HEK293 (cell line): ENCODE measurements at regions not wholly inside any gene's neighbourhood (a gene's known extent, or its start where the extent isn't known, plus 50 kb on each side); places are given as distances from the start of the nearest gene placed in this dataset.

ENCODE experiments used
- CTCF ChIA-PET: fragments of 350-600 bp; formaldehyde crosslinking; extraction: SDS; loops from one replicate; lab custom pipeline; 2021; ENCODE audit warnings: antibody characterized with exemption; lab: Yijun Ruan, JAX
- POLR2A ChIA-PET: fragments of 300-600 bp; formaldehyde crosslinking; extraction: SDS; loops from one replicate; lab custom pipeline; 2020; ENCODE audit warnings: antibody characterized with exemption, inconsistent platforms; lab: Yijun Ruan, JAX
- H3K27ac ChIP-seq: fragments of 200-500 bp; sonication (Bioruptor generic); 2 replicates; pipeline ENCODE4 v1.5.1; 2014; ENCODE audit warnings: low read depth, low read length, control low read depth, inconsistent platforms; ENCODE audit errors: extremely low read depth
- H3K36me3 ChIP-seq, 2 experiments: fragments of 200-500 bp in 1 of 2; sonication (Bioruptor generic) in 1 of 2; 1 replicate in 1 of 2; 2 replicates in 1 of 2; pipeline ENCODE4 v1.5.1; 2014 to 2017; ENCODE audit warnings: inconsistent platforms in 2 of 2, low read length in 2 of 2; ENCODE audit not compliant: control insufficient read depth in 2 of 2, insufficient read depth in 1 of 2
- H3K4me1 ChIP-seq: fragments of 200-500 bp; sonication (Bioruptor generic); 2 replicates; pipeline ENCODE4 v1.5.1; 2014; ENCODE audit warnings: mild to moderate bottlenecking, low read length, inconsistent platforms; ENCODE audit not compliant: control insufficient read depth, insufficient read depth
- H3K4me3 ChIP-seq: 2 replicates; pipeline ENCODE4 v1.5.1; 2011; ENCODE audit warnings: low read depth, mild to moderate bottlenecking, control low read depth, low read length, moderate library complexity
- H3K9me3 ChIP-seq: fragments of 200-500 bp; sonication (Bioruptor generic); 2 replicates; pipeline ENCODE4 v1.5.1; 2014; ENCODE audit warnings: low read depth, low read length, inconsistent platforms; ENCODE audit not compliant: control insufficient read depth, insufficient read depth
- FEZF1 ChIP-seq: fragments of 450-650 bp; formaldehyde crosslinking; IDR thresholded peaks from 2 replicates; pipeline ENCODE4 v1.5.1; 2016; ENCODE audit warnings: missing biosample characterization, missing genetic modification characterization
- HOXA7 ChIP-seq: sonication (generic); formaldehyde crosslinking; IDR thresholded peaks from 2 replicates; pipeline ENCODE4 v1.8.1; 2022; ENCODE audit warnings: missing genetic modification reagents, borderline replicate concordance
- HOXC10 ChIP-seq: sonication (generic); formaldehyde crosslinking; IDR thresholded peaks from 2 replicates; pipeline ENCODE4 v1.8.1; 2023; ENCODE audit warnings: mild to moderate bottlenecking, missing genetic modification reagents
- PRDM6 ChIP-seq: fragments of 450-650 bp; formaldehyde crosslinking; IDR thresholded peaks from 2 replicates; pipeline ENCODE4 v1.5.1; 2017; ENCODE audit warnings: missing biosample characterization, missing genetic modification characterization
- SP3 ChIP-seq: fragments of 450-650 bp; formaldehyde crosslinking; IDR thresholded peaks from 2 replicates; pipeline ENCODE4 v1.5.1; 2016; ENCODE audit warnings: missing biosample characterization, missing genetic modification characterization
- ZFHX2 ChIP-seq: fragments of 450-650 bp; formaldehyde crosslinking; conservative IDR thresholded peaks from 2 replicates; pipeline ENCODE4 v1.5.1; 2016; ENCODE audit warnings: missing biosample characterization, missing genetic modification characterization
- ZNF121 ChIP-seq: fragments of 450-650 bp; formaldehyde crosslinking; IDR thresholded peaks from 2 replicates; pipeline ENCODE4 v1.5.1; 2016; ENCODE audit warnings: missing biosample characterization, missing genetic modification characterization
- ZNF302 ChIP-seq: fragments of 450-650 bp; formaldehyde crosslinking; IDR thresholded peaks from 2 replicates; pipeline ENCODE4 v1.5.1; 2016; ENCODE audit warnings: missing biosample characterization, missing genetic modification characterization, low read depth
- ZNF391 ChIP-seq: fragments of 450-650 bp; formaldehyde crosslinking; IDR thresholded peaks from 2 replicates; pipeline ENCODE4 v1.5.1; 2016; ENCODE audit warnings: low read depth, missing biosample characterization, missing genetic modification characterization, borderline replicate concordance
- ZNF416 ChIP-seq: fragments of 450-650 bp; formaldehyde crosslinking; IDR thresholded peaks from 2 replicates; pipeline ENCODE4 v1.5.1; 2016; ENCODE audit warnings: missing biosample characterization, missing genetic modification characterization
- ZNF426 ChIP-seq: fragments of 450-650 bp; formaldehyde crosslinking; IDR thresholded peaks from 2 replicates; pipeline ENCODE4 v1.5.1; 2017; ENCODE audit warnings: missing biosample characterization, missing genetic modification characterization, mild to moderate bottlenecking, inconsistent platforms, moderate library complexity
- ZNF529 ChIP-seq: fragments of 450-650 bp; formaldehyde crosslinking; IDR thresholded peaks from 2 replicates; pipeline ENCODE4 v1.5.1; 2017; ENCODE audit warnings: missing genetic modification characterization, missing biosample characterization; ENCODE audit not compliant: insufficient replicate concordance
- ZNF549 ChIP-seq: fragments of 450-650 bp; IDR thresholded peaks from 2 replicates; pipeline ENCODE4 v1.5.1; 2018; ENCODE audit warnings: missing biosample characterization, missing genetic modification characterization, mild to moderate bottlenecking, inconsistent platforms, moderate library complexity
- ZNF76 ChIP-seq: fragments of 450-650 bp; formaldehyde crosslinking; IDR thresholded peaks from 2 replicates; pipeline ENCODE4; 2016; ENCODE audit warnings: low read depth, missing biosample characterization, missing genetic modification characterization, borderline replicate concordance
- ZNF768 ChIP-seq: fragments of 450-650 bp; formaldehyde crosslinking; IDR thresholded peaks from 2 replicates; pipeline ENCODE4 v1.5.1; 2018; ENCODE audit warnings: missing biosample characterization, mild to moderate bottlenecking, missing genetic modification characterization
- ZNF843 ChIP-seq: fragments of 450-650 bp; formaldehyde crosslinking; IDR thresholded peaks from 2 replicates; pipeline ENCODE4 v1.5.1; 2016; ENCODE audit warnings: missing biosample characterization, missing genetic modification characterization
- ZSCAN23 ChIP-seq: fragments of 450-650 bp; formaldehyde crosslinking; IDR thresholded peaks from 2 replicates; pipeline ENCODE4 v1.5.1; 2016; ENCODE audit warnings: missing biosample characterization, missing genetic modification characterization
- TF ChIP-seq, protein P1 (sequence below): sonication (generic); formaldehyde crosslinking; IDR thresholded peaks from 2 replicates; pipeline ENCODE4 v1.8.1; 2022; ENCODE audit warnings: mild to moderate bottlenecking, moderate library complexity, missing genetic modification reagents
- TF ChIP-seq, protein P2 (sequence below): fragments of 450-650 bp; formaldehyde crosslinking; IDR thresholded peaks from 2 replicates; pipeline ENCODE4 v1.5.1; 2016; ENCODE audit warnings: missing biosample characterization, missing genetic modification characterization

DNA sequence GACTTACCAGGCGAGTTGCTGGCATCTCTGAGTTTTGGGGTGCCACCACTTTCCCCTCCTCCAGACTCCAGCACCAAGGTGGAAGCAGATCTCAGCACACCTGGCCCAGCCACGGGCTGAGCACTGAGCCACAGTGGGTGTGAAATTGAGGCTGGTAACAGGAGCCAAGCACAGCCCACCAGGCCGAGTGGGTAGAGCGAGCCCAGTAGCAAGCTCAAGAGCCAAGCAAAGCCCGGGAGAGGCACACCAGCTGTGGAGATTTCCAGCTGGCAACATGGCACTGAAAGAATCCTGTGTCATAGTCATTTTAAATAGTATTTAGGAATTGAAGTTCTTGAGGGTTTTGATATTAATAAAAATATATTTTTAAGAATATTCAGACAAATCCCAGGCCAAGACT, 596.2 kb upstream of the TMEM132C start:
- POLR2A ChIA-PET: no interaction called here
- CTCF ChIA-PET: no interaction called here
- Histone ChIP-seq H3K4me1 (no peaks in the 10 kb centered on the region), H3K4me3 (no peak overlapping the region), H3K27ac (no peak overlapping the region), H3K9me3 (no peaks in the 10 kb centered on the region), H3K36me3 (no peaks in the 10 kb centered on the region)
- no peak for TF ChIP-seq ZNF426
- TF ChIP-seq, protein P1, sequence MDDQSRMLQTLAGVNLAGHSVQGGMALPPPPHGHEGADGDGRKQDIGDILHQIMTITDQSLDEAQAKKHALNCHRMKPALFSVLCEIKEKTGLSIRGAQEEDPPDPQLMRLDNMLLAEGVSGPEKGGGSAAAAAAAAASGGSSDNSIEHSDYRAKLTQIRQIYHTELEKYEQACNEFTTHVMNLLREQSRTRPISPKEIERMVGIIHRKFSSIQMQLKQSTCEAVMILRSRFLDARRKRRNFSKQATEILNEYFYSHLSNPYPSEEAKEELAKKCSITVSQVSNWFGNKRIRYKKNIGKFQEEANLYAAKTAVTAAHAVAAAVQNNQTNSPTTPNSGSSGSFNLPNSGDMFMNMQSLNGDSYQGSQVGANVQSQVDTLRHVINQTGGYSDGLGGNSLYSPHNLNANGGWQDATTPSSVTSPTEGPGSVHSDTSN (CRISPR knock-in tag): no peak
- TF ChIP-seq ZNF843: no peak
- TF ChIP-seq ZNF529: no peak
- no peak for TF ChIP-seq ZNF391 (tag by site-specific recombination)
- no peak for TF ChIP-seq ZNF768 (tag by site-specific recombination)
- TF ChIP-seq ZNF76: no peak
- TF ChIP-seq HOXA7 (CRISPR knock-in tag): no peak
- TF ChIP-seq, protein P2, sequence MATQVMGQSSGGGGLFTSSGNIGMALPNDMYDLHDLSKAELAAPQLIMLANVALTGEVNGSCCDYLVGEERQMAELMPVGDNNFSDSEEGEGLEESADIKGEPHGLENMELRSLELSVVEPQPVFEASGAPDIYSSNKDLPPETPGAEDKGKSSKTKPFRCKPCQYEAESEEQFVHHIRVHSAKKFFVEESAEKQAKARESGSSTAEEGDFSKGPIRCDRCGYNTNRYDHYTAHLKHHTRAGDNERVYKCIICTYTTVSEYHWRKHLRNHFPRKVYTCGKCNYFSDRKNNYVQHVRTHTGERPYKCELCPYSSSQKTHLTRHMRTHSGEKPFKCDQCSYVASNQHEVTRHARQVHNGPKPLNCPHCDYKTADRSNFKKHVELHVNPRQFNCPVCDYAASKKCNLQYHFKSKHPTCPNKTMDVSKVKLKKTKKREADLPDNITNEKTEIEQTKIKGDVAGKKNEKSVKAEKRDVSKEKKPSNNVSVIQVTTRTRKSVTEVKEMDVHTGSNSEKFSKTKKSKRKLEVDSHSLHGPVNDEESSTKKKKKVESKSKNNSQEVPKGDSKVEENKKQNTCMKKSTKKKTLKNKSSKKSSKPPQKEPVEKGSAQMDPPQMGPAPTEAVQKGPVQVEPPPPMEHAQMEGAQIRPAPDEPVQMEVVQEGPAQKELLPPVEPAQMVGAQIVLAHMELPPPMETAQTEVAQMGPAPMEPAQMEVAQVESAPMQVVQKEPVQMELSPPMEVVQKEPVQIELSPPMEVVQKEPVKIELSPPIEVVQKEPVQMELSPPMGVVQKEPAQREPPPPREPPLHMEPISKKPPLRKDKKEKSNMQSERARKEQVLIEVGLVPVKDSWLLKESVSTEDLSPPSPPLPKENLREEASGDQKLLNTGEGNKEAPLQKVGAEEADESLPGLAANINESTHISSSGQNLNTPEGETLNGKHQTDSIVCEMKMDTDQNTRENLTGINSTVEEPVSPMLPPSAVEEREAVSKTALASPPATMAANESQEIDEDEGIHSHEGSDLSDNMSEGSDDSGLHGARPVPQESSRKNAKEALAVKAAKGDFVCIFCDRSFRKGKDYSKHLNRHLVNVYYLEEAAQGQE (tag by site-specific recombination): no peak
- no peak for TF ChIP-seq SP3 (tag by site-specific recombination)
- no peak for TF ChIP-seq ZNF121
- TF ChIP-seq ZNF302 (tag by site-specific recombination): no peak
- TF ChIP-seq ZNF549 (tag by site-specific recombination): no peak
- TF ChIP-seq HOXC10 (CRISPR knock-in tag): no peak
- TF ChIP-seq ZFHX2 (tag by site-specific recombination): no peak

- H3K36me3 ChIP-seq: no peaks in the 10 kb centered on the region
- H3K9me3 ChIP-seq: no peaks in the 10 kb centered on the region
- H3K4me1 ChIP-seq: no peaks in the 10 kb centered on the region
- ChIA-PET POLR2A (no interaction called here), CTCF (no interaction called here)
- H3K4me3 ChIP-seq: no peak overlapping the region
- no peak overlapping the region for H3K27ac ChIP-seq
- TF ChIP-seq ZSCAN23 (tag by site-specific recombination) (no peak), PRDM6 (tag by site-specific recombination) (no peak), ZNF416 (tag by site-specific recombination) (no peak), FEZF1 (no peak)
- TF ChIP-seq, all 188 proteins: peak for 0
Observed at GRCh38 chr12:127675936-127676335, 591.0 kb upstream of the TMEM132C start.
